ENCODE measurements at regions not wholly inside any gene's neighbourhood (a gene's known extent, or its start where the extent isn't known, plus 50 kb on each side); places are given as distances from the start of the nearest gene placed in this dataset.
A peak's percentile ranks its signal among the peaks of the same experiment; 100 is the strongest.
"Not testable (repeated sequence)": the region's sequence is repeated elsewhere in the genome, so short reads cannot be mapped to it uniquely, and the experiment has no call there.

DNA sequence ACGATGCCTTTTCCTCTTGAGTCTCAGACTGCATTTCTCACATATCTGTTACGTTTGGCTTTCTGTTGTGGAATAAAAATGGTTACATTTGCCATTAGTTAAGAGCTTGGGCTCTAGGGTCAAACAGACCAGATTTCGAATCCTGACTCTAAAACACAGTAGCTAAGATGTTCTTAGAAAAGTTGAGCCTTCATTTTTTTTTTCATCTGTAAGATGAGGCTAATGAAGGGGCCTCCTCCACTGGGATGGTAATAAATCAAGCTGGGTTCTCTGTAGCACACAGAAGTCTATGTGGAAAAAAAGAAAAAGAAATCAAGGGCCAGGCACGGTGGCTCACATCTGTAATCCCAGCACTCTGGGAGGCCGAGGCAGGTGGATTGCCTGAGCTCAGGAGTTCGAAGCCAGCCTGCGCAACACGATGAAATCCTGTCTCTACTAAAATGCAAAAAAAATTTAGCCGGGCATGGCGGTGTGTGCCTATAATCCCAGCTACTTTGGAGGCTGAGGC lies 49.9 kb upstream of the CAPRIN1 start:
- no peak for DNase-seq (ENCODE audit: low read depth)
- H3K4me3 ChIP-seq (ENCODE audit: low read depth, low read length): no peak overlapping the region
- TF ChIP-seq, protein P1, sequence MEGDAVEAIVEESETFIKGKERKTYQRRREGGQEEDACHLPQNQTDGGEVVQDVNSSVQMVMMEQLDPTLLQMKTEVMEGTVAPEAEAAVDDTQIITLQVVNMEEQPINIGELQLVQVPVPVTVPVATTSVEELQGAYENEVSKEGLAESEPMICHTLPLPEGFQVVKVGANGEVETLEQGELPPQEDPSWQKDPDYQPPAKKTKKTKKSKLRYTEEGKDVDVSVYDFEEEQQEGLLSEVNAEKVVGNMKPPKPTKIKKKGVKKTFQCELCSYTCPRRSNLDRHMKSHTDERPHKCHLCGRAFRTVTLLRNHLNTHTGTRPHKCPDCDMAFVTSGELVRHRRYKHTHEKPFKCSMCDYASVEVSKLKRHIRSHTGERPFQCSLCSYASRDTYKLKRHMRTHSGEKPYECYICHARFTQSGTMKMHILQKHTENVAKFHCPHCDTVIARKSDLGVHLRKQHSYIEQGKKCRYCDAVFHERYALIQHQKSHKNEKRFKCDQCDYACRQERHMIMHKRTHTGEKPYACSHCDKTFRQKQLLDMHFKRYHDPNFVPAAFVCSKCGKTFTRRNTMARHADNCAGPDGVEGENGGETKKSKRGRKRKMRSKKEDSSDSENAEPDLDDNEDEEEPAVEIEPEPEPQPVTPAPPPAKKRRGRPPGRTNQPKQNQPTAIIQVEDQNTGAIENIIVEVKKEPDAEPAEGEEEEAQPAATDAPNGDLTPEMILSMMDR (IDR thresholded peaks at IDR 0.05; ENCODE audit: insufficient read depth, low read depth, low read length): no peak

DNA sequence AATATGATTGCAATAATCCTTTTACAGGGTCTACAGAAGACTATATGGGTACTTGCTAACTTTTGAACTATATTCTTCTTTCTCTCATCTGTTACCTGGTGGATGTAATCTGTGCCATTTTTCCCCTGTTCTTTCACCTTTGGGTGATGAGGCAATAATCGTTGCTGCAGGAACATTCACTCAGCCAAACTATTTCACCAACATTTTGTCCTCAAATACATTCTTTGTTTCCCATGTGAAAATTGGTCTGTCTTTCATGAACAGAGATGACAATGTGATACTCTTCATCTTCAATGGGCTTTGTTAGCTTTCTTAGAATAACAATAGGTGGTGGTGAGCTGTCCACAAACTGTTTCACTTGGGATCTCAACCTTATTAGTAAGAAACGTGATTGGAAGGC lies 52.1 kb upstream of the CAPRIN1 start:
- TF ChIP-seq, protein P1 (IDR thresholded peaks at IDR 0.05; ENCODE audit: insufficient read depth, low read depth, low read length): no peak
- no peak overlapping the region for H3K4me3 ChIP-seq (ENCODE audit: low read depth, low read length)
- no peak for DNase-seq (ENCODE audit: low read depth)

DNA sequence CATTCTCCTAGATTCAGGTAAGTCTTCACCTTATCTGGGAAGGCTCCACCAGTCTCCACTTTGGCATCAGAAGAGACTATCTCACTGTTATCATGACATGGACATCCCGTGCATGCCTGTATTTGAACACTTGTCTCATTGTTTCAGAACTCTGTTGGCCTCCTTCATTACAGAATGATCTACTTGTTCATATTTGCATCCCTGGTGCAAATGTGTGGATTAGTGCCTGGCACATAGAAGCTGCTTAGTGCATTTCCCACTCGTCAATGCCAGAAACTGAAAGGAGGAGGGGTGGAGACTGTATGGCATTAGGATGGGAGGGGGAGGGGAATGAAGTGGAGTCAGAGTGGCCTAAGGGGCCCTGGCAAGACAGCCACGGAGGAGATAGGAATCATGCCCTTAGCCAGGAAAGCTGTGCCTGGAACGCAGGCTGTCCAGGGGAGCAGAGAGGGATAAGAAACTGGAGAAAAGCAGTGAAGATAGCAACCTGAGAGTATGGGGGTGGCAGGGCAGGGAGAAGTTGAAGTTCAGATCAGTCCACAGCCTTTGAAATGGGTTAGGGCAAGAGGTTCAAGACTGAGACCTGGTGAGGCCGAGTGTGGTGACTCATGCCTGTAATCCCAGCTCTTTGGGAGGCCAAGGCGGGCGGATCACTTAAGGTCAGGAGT lies 53.8 kb upstream of the CAPRIN1 start:
- no peak for DNase-seq (ENCODE audit: low read depth)
- H3K4me3 ChIP-seq (ENCODE audit: low read depth, low read length): no peak overlapping the region
- TF ChIP-seq, protein P1 (IDR thresholded peaks at IDR 0.05; ENCODE audit: insufficient read depth, low read depth, low read length): no peak

DNA sequence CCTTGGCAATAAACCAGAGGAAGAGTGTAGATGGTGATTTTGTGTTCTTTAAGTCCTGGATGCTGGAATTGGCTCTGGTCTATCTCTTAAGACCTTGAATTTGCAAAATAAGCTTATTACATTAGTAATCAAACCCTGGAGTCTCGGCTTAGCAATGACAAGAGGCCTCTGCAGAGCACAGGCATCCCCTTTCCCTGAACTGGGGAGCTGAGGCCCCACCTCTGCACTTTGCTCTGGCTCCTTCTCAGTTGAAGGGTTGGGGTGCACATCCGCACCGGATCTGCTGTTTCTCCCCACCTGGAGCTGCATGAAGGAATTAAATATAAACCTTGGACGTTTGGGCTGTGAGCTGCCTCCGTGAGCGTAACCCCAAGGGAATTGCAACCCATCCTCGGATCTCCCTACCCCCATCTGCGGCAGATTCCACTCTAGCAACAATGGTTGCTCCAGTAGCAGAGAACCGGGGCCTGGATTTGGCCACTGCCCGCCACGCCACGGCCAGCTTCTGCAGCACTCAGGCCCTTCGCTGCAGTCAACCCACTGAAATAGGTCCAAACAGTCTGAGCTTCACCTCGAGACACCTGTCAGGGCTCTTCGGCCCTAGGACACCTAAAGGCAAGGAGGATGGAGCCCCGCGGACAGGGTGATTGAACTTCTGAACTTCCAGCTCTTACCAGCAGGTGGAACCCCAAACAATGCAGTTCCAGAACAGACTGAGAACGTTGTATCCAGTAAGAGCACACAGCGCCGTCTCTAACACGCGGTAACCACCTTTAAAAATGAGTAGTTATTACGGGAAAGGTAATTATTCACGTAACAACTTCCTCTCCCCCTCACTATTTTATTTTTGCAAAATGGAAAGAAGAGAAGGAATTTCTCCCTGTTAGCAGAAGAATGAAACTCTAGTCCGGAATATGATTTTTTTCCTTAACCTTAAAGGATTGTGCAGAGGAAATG lies 54.8 kb upstream of the CAPRIN1 start:
- TF ChIP-seq, protein P1 (IDR thresholded peaks at IDR 0.05; ENCODE audit: insufficient read depth, low read depth, low read length): peak; percentile 85
- no peak overlapping the region for H3K4me3 ChIP-seq (ENCODE audit: low read depth, low read length)
- DNase-seq (ENCODE audit: low read depth): peak; percentile 72

DNA sequence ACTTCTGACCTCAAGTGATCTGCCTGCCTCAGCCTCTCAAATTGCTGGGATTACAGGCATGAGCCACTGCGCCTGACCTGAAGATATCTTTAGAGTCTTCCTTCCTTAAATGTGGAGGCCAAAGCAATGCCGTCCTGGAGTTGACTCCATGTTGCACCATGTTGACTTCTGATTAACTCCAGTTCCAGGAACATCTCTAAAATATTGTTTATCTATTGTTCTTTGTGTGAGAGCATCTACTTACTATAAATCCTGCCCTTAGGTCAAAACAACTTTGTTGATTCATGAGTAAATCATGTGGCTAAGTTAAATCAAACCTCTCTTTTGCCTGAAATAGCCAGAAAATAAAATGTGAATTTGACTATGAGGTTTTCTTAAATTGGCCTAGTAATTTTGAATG lies 56.6 kb upstream of the CAPRIN1 start:
- TF ChIP-seq, protein P1 (IDR thresholded peaks at IDR 0.05; ENCODE audit: insufficient read depth, low read depth, low read length): no peak
- no peak for DNase-seq (ENCODE audit: low read depth)
- no peak overlapping the region for H3K4me3 ChIP-seq (ENCODE audit: low read depth, low read length)

DNA sequence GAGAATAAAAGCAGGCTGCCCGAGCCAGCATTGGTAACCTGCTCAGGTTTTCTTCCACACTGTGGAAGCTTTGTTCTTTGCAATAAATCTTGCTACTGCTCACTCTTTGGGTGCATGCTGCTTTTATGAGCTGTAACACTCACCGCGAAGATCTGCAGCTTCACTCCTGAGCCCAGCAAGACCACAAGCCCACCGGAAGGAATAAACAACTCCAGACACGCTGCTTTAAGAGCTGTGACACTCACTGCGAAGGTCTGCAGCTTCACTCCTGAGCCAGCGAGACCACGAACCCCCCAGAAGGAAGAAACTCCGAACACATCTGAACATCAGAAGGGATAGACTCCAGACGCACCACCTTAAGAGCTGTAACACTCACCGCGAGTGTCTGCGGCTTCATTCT lies 60.4 kb upstream of the CAPRIN1 start:
- DNase-seq (ENCODE audit: low read depth): not testable (repeated sequence)

DNA sequence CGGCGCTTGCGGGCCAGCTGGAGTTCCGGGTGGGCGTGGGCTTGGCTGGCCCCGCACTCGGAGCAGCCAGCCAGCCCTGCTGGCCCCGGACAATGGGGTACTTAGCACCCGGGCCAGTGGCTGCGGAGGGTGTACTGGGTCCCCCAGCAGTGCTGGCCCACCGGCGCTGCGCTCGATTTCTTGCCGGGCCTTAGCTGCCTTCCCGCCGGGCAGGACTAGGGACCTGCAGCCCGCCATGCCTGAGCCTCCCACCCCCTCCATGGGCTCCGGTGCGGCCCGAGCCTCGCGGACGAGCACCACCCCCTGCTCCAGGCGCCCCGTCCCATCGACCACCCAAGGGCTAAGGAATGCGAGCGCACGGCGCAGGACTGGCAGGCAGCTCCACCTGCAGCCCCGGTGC lies 61.4 kb upstream of the CAPRIN1 start:
- DNase-seq (ENCODE audit: low read depth); H3K4me3 ChIP-seq (ENCODE audit: low read depth, low read length): not testable (repeated sequence)

More for the DNA sequence above, 60.4 kb upstream of the CAPRIN1 start:
- not testable (repeated sequence) for H3K4me3 ChIP-seq (ENCODE audit: low read depth, low read length)
